Smooth muscle cell of the brain vasculature (primary cell): ENCODE measurements at regions not wholly inside any gene's neighbourhood (a gene's known extent, or its start where the extent isn't known, plus 50 kb on each side); places are given as distances from the start of the nearest gene placed in this dataset.
"Not testable (repeated sequence)": the region's sequence is repeated elsewhere in the genome, so short reads cannot be mapped to it uniquely, and the experiment has no call there.

Experiments used
- DNase-seq: peaks from one replicate; pipeline ENCODE4 v3.0.0-alpha.2; 2012; ENCODE audit warnings: low read depth, low spot score

DNA sequence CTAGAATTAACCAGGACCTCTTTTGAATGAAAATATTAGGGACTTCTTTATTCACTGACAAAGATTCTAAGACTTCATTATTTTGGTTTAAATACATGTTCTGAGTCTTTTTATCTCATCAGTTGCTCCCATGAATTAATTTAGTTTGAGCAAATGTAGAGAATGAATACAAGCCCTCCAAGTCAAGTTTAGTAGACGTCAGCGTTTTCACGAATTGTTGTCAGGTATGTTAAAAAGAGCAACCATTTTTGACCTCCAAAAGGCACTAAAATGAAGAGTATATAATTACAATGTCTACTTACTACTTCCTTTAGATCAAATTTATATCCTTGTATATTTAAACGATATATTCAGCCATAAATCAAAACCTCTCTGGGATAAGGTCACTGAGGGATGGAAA is 809.3 kb upstream of the CDH6 start:
- DNase-seq = no peak

DNA sequence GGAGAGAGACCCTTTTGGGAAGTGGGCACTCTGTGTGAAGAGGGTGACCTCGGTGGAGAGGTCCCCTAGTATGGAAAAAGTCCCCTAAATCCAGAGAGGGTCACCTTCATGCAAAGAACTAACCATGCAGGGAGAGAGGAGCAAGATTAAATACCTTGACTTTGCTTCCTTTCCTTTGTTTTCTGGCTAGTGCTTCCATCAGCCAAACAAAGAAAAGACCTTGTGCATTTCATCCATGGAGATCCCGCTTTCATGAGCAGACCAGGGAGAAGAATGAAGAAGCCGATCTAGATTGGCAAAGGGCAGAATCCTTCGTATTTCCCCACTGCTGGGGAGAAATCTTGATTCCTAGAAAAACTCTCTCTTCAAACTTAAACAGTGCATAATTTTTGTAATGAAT is 813.3 kb upstream of the CDH6 start:
- DNase-seq = no peak

DNA sequence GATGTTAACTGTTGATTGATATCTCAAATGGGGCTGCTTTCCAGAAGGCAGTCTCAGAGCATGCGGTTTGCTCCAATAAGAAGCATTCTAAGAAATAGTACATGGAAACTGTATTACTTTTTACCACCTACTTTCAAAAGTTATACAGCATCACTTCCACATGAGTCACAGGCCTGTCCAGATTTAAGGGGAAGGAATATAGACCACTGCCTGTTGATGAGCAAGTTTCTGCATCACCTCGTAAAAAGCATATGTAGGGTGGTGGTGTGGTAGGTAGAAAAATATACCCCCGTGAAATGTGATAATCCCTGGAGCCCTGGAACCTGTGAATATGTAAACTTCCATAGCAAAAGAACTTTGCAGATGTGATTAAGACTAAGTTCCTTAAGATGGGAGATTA is 816.6 kb upstream of the CDH6 start:
- DNase-seq = no peak

DNA sequence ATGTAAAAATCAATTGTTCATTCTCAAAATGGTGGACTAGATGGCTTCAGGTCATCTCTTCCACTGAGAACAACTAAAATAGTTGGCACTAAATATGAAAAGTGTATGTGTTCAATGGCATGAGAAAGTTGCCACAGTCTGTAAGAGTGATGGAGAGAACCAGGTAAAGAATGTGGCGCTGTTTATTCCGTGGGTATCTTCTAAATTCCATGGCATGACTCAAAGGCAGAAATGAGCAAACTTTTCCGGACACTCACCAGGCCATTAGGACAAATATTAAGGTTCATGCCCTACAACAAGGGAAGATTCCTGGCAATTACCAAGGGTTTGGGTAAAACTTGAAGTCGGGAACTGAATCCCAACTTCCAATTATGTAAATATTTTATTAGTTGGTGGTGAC is 825.4 kb upstream of the CDH6 start:
- DNase-seq = no peak

DNA sequence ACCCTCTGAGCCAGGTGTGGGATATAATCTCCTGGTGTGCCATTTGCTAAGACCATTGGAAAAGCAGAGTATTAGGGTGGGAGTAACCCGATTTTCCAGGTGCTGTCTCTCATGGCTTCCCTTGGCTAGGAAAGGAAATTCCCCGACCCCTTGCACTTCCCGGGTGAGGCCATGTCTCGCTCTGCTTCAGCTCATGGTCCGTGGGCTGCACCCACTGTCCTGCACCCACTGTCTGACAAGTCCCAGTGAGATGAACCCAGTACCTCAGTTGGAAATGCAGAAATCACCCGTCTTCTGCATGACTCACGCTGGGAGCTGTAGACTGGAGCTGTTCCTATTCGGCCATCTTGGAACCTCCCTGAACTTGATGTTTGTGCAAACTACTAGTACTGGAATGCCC is 828.5 kb upstream of the CDH6 start:
- DNase-seq = not testable (repeated sequence)

DNA sequence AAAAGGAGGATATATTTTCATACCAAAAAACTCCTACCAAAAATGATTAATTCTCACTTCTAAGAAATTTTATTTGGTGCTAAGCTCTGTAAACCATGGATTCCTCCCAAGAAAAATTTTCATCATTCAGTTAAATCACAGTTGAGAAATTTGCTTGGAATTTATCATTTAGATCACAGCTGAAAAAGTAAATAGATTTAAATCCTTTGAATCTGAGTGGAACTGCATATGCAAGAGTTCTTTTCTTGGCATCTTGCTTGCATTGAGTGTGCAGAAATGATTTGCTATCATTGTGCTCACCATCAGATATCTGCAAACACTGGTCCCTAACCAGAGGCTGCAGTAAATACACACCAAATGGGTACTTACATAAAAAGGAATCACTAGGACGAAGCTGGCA is 836.1 kb upstream of the CDH6 start:
- no peak for DNase-seq

DNA sequence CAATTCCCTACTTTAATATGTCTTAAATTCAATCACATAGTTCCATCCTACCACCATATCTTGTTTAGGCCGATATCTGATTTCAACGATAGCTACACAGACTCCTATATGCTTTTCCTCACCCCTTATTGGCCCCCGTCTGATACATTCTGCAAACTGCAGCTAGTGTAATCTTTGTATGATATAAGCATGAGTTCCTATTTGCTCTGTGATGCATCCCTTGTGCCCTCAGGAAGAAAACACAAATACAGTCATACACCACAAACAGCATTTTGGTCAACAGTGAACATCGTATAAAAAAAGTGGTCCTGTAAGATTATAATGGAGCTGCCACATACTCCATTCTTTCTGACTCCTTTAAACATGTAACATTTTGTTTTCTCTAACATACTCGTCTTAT is 837.8 kb upstream of the CDH6 start:
- no peak for DNase-seq

DNA sequence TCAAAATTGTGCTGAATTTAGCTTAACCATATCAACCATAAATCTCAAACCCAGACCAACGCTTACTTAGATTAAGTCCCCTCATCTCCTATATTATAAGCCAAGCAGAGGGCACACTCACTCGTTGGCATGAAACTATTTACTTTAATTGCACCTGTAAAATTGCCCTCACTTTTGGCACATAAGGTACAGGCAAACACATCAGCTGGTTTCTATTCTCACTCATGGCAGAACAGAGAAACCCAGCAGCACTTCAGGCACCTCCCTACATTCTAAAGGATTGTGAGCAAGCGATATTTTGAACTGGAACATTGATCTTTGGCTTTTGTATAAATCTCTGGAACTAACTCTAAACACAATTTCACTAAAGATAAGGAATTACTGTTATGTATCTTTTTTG is 845.6 kb upstream of the CDH6 start:
- DNase-seq = no peak

DNA sequence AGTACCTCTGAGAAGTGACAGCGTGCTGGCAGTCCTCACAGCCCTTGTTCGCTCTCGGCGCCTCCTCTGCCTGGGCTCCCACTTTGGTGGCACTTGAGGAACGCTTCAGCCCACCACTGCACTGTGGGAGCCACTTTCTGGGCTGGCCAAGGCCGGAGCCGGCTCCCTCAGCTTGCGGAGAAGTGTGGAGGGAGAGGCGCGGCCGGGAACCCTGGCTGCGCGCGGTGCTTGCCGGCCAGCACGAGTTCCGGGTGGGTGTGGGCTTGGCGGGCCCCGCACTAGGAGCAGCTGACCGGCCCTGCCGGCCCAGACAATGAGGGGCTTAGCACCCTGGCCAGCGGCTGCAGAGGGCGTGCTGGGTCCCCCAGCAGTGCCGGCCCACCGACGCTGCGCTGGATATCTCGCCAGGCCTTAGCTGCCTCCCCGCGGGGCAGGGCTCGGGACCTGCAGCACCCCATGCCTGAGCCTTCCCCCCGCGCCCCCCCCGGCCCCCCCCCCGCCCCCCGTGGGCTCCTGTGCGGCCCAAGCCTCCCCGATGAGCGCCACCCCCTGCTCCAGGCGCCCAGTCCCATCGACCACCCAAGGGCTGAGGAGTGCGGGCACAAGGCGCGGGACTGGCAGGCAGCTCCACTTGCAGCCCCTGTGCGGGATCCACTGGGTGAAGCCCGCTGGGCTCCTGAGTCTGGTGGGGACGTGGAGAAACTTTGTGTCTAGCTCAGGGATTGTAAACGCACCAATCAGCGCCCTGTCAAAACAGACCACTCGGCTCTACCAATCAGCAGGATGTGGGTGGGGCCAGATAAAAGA is 847.7 kb upstream of the CDH6 start:
- not testable (repeated sequence) for DNase-seq

DNA sequence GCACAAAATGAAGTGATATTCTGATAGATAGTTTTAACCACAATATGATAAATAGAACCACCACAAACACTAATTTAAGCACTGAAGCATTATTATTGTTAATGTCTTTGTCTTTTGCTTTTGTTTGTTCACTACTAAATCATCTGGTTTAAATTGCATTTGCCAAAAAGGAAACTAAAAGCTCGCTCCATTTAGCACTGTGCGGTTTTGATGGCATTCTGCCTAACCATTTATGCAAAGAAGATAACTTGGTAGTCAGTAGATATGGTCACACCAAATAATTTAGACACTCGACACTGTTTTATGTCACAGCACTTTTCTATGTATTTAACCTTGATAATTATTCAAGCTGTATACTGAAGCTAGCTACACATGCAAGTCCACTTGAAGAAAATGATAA is 849.8 kb upstream of the CDH6 start:
- no peak for DNase-seq

DNA sequence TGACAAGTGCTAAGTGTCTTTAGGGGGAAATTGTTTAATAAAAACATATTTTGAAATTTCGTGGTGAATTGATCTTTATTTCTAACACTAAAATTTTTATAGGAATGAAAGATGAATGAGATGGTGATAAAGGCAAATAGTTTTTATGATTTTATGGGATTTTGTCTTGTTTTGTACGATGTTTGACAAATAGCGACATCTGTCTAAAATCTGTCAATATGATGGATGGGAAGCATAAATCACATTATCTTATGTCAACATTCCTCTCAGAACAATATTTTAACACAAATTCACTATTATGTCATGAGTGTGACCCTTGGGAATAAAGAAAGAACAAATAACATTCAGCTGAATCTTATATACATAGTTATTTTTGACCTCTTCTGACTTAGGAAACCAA is 852.0 kb upstream of the CDH6 start:
- DNase-seq = no peak

DNA sequence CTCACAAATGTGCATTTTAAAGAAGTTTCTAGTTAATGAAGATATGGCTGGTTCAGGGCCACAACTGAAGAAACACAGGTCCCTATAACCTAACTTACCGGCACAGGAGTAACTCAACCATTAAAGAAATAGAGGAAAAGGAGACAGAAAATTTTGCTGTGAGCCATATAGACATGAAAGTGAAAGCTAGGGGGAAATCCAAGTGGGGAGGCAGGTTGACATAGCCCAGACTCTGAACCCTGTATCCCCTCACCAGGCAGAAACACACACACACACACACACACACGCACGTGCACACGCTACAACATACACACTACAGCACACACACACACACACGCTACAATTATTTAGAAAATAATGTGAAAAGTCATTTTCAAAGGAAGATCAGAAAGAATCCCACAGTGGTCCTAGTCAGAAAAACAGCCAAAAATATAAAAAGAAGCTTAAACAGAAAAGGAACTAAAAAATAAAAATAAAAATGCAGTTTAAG is 856.4 kb upstream of the CDH6 start:
- DNase-seq = no peak

DNA sequence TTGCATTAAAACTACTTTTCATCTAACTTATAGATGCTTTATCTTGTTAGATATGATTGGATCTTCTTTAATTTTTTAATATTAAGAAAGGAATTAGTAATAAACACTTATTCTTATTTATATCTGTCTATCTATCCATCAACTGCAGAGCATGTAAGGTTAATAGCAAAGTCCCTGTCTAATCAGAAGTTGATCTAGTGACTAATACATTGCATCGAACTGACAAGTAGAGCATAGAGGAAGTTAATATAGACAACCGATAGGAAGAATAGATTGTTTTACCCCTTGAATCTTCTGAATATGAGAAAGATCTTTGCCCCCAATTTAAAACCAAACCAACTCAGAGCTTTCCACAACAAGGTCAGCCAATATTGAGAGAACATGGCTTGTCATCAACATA is 862.0 kb upstream of the CDH6 start:
- DNase-seq = no peak

DNA sequence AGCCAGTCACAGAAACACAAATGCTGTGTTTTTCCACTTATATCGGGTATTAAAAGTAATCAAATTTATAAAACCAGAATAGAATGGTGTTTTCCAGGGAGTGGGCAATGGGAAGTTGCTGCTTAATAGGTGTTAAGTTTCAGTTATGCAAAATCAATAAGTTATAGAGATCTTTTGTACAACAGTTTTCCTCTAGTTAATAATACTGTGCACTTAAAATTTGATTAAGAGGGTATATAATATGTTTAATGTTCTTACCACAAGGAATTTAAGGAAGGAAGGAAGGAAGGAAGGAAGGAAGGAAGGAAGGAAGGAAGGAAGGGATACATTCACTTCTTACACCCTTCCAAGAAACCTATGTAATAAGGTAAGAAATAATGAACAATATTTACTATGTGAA is 867.7 kb upstream of the CDH6 start:
- DNase-seq = no peak

DNA sequence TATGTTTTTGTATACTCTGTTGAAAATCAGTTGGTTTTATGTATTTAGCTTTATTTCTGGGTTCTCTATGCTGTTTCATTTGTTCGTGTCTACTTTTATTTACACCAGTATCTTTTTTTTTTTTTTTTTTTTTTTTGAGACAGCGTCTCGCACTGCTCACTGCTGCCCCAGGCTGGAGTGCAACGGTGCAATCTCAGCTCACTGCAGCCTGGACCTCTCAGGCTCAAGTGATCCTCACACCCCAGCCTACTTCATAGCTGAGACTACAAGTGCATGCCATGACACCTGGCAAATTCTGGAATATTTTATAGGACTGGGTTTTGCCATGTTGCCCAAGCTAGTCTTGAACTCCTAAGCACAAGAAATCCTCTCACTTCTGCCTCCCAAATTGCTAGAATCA is 869.4 kb upstream of the CDH6 start:
- DNase-seq = no peak

DNA sequence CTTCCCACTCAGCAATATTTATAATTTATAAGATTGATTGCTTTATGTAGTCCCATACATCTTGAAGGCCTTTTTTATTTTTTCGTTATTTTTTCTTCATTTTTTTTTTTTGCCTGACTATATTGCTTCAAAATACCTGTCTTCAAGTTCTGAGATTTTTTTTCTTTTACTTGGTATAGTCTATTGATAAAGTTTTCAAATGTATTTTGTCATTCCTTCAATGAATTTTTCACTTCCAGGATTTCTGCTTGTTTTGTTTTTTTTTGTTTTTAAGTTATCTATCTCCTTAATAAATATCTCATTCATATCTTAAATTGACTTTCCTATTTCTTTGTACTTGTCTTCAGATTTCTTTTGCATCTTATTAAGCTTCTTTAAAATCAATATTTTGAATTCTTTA is 905.6 kb upstream of the CDH6 start:
- no peak for DNase-seq

DNA sequence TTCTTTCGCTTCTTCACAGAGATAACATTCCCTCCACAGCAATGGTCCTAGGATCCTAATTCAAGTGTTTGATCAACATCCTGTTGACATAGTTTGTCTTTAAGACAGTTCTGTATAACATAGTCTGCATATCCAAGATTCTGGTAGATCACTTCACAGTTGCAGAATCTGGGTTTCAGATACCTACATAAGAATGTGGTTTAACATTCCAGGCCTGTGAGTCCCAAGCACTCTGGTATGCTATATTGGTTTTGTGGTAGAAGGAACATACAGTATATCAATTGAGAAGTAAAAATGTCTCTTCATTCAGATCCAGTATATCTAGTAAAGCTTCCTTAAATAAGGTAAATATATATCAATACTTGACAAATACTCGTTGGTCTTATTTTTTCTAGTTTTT is 914.2 kb upstream of the CDH6 start:
- DNase-seq = no peak

DNA sequence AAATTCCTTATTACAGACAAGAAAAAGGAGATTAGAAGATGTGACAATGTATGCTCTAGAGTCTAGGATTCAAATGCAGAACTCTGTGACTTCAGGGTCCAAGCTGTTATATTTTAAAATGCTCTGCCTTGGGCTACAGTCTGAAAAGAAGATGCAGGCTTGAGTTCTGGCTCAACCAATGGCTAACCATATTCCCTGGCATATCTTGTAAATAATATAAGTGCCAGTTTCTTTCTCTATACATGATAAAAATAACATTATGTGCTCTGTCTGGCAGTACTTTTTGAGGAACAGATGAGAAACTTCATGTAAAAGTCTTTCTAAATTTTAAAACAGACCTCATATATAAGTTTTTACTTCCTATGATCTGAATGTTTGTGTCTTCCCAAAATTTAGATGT is 926.5 kb upstream of the CDH6 start:
- no peak for DNase-seq

DNA sequence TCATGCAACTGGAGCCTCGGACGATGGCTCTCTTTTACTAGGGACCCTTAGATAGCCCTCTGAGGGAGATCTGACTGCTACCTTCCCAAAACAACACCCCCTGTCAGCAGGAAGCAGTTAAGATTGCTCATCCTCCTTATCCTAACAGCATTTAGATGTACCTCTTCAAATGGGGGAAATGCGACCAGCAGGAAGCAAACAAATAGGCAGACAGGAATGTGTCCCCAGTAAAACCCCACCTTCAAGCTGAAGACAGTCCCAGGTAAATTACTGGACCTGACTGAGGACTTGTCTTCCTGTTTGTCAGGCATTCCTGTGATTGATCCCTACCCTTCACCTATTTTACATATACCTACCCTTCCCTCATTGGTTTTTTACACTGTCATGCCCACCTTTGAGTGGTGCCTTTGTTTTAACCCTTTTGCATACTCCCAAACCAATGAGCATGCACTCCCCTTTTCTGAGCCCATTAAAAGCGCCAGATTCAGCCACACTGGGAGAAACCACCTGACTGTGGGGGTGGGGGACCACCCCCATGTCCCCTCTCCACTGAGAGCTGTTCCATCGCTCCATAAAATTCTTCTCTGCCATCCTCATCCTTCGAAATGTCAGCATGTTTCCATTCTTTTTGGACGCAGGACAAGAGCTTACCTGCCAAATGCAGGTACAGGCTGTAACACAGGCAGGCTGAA is 954.0 kb upstream of the CDH6 start:
- DNase-seq = no peak

DNA sequence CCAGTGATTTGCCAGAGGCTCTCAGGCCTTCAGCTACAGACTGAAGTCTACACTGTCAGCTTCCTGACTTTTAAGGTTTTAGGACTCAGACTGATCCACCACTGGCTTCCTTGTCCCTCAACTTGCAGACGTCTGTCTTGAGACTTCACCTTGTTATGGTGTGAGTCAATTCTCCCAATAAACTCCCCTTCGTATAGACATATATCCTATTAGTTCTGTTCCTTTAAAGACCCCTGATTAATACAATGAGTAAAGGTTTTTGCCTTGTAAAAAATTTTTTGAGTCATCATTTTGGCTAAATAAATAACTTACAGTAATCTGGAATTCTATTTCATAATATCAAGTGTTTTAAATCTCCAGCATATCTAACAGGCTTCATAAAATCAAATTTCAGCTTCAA is 956.3 kb upstream of the CDH6 start:
- DNase-seq = no peak

DNA sequence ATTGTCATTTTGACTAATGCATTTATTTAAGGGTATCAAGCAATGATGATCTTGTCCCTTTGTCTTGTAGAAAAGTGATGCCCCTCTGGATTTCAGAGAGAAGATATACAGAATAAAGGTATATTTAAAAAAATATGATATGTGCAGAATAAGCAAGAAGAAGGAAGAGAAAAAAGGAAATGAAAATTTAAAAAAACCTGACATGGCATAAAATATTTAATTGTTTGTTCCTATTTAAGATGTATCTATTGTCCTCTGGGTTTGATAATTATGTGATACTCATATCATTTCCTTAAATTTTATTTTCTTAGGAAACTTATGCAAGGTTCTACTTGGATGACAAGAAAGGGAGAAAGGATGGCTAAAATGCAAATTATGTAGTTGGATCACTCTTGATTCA is 983.7 kb upstream of the CDH6 start:
- DNase-seq = no peak

DNA sequence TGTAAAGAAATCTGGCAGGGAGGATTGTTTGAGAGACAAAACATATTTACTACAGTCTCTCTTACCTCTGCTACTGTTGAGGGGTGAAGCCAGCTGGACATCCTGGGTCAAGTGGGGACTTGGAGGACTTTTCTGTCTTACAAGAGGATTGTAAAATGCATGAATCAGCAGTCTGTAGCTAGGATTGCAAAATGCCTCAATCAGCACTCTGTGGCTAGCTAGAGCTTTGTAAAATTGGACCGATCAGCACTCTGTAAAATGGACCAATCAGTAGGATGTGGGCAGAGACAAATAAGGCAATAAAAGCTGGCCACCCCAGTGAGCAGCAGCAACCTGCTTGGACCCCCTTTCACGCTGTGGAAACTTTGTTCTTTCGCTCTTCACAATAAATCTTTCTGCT is 995.8 kb upstream of the CDH6 start:
- no peak for DNase-seq

DNA sequence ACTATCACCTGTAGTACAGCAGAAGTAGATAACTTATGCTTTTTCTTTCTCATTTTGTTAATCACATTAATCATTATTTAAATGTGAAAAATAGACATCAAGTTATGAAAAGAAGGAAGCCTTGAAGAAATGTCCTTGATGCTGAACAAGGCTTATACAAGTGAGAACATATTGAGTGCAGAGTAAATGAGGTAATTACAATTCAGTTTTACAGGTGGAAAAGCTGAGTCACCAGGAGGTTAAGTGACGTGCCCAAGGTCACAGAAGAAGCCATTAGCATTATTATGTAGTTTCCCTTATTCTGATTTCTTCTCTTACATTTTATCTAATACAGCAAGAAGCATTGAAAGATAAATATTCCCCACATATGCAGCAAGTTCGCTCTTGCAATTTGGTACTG is 998.5 kb upstream of the CDH6 start:
- DNase-seq = no peak
